ENCODE measurements at regions not wholly inside any gene's neighbourhood (a gene's known extent, or its start where the extent isn't known, plus 50 kb on each side); places are given as distances from the start of the nearest gene placed in this dataset.

- H3K79me2 ChIP-seq, result no peaks in the 10 kb centered on the region
- H3K4me1 ChIP-seq, result no peaks in the 10 kb centered on the region
- no peaks in the 10 kb centered on the region for H3K36me3 ChIP-seq (ENCODE audit: control insufficient read depth, insufficient read depth, low read length)
- H3K4me3 ChIP-seq (ENCODE audit: low read depth, low read length), result no peak overlapping the region
- H3K4me2 ChIP-seq (ENCODE audit: low read length), result no peak overlapping the region
- no peak overlapping the region for H3K9ac ChIP-seq
- H3K9me3 ChIP-seq (ENCODE audit: control insufficient read depth, low read length), result no peaks in the 10 kb centered on the region
- H3K27me3 ChIP-seq (ENCODE audit: control insufficient read depth, insufficient read depth, low read length), result no peaks in the 10 kb centered on the region
- H3K27ac ChIP-seq, result no peak overlapping the region
- TF ChIP-seq, protein P1, sequence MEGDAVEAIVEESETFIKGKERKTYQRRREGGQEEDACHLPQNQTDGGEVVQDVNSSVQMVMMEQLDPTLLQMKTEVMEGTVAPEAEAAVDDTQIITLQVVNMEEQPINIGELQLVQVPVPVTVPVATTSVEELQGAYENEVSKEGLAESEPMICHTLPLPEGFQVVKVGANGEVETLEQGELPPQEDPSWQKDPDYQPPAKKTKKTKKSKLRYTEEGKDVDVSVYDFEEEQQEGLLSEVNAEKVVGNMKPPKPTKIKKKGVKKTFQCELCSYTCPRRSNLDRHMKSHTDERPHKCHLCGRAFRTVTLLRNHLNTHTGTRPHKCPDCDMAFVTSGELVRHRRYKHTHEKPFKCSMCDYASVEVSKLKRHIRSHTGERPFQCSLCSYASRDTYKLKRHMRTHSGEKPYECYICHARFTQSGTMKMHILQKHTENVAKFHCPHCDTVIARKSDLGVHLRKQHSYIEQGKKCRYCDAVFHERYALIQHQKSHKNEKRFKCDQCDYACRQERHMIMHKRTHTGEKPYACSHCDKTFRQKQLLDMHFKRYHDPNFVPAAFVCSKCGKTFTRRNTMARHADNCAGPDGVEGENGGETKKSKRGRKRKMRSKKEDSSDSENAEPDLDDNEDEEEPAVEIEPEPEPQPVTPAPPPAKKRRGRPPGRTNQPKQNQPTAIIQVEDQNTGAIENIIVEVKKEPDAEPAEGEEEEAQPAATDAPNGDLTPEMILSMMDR (IDR thresholded peaks at IDR 0.05), result no peak
- no peak overlapping the region for H2AFZ ChIP-seq
Measured at GRCh38 chr12:111222523-111222922, 146.4 kb downstream of the PHETA1 start.

GRCh38 chr12:111222027-111222414, 146.9 kb downstream of the PHETA1 start:
- Histone ChIP-seq H3K4me3 (ENCODE audit: low read depth, low read length) (no peak overlapping the region), H3K4me2 (ENCODE audit: low read length) (no peak overlapping the region), H3K9me3 (ENCODE audit: control insufficient read depth, low read length) (no peaks in the 10 kb centered on the region), H3K9ac (no peak overlapping the region), H3K79me2 (no peaks in the 10 kb centered on the region), H3K27me3 (ENCODE audit: control insufficient read depth, insufficient read depth, low read length) (no peaks in the 10 kb centered on the region), H3K27ac (no peak overlapping the region), H3K4me1 (no peaks in the 10 kb centered on the region), H3K36me3 (ENCODE audit: control insufficient read depth, insufficient read depth, low read length) (no peaks in the 10 kb centered on the region), H2AFZ (no peak overlapping the region)
- TF ChIP-seq, protein P1 (IDR thresholded peaks at IDR 0.05), result no peak

- Histone ChIP-seq H3K4me2 (ENCODE audit: low read length) (no peak overlapping the region), H3K27me3 (ENCODE audit: control insufficient read depth, insufficient read depth, low read length) (no peaks in the 10 kb centered on the region), H3K9me3 (ENCODE audit: control insufficient read depth, low read length) (no peaks in the 10 kb centered on the region), H3K9ac (no peak overlapping the region), H3K27ac (no peak overlapping the region), H3K79me2 (no peaks in the 10 kb centered on the region), H2AFZ (no peak overlapping the region), H3K4me1 (no peaks in the 10 kb centered on the region), H3K36me3 (ENCODE audit: control insufficient read depth, insufficient read depth, low read length) (no peaks in the 10 kb centered on the region), H3K4me3 (ENCODE audit: low read depth, low read length) (no peak overlapping the region)
- TF ChIP-seq, protein P1 (IDR thresholded peaks at IDR 0.05), result no peak
Measured at GRCh38 chr12:111221062-111222026, 147.6 kb downstream of the PHETA1 start.

- no peak overlapping the region for H3K27ac ChIP-seq
- no peaks in the 10 kb centered on the region for H3K79me2 ChIP-seq
- no peak overlapping the region for H3K4me3 ChIP-seq (ENCODE audit: low read depth, low read length)
- no peaks in the 10 kb centered on the region for H3K9me3 ChIP-seq (ENCODE audit: control insufficient read depth, low read length)
- no peaks in the 10 kb centered on the region for H3K27me3 ChIP-seq (ENCODE audit: control insufficient read depth, insufficient read depth, low read length)
- TF ChIP-seq, protein P1 (IDR thresholded peaks at IDR 0.05), result no peak
- no peaks in the 10 kb centered on the region for H3K4me1 ChIP-seq
- H2AFZ ChIP-seq, result no peak overlapping the region
- H3K4me2 ChIP-seq (ENCODE audit: low read length), result no peak overlapping the region
- no peak overlapping the region for H3K9ac ChIP-seq
- H3K36me3 ChIP-seq (ENCODE audit: control insufficient read depth, insufficient read depth, low read length), result no peaks in the 10 kb centered on the region
Measured at GRCh38 chr12:111220363-111220762, 148.5 kb downstream of the PHETA1 start.
